ENCODE measurements at regions not wholly inside any gene's neighbourhood (a gene's known extent, or its start where the extent isn't known, plus 50 kb on each side); places are given as distances from the start of the nearest gene placed in this dataset.

GRCh38 chr2:136238286-136239078 is 120.5 kb upstream of the CXCR4 start:
- H3K4me3 Mint-ChIP-seq (ENCODE audit: unreplicated experiment) = no peak overlapping the region
- H3K4me1 Mint-ChIP-seq (ENCODE audit: unreplicated experiment) = peaks cover 26% of the 10 kb centered on the region
- TF ChIP-seq CTCF (IDR thresholded peaks at IDR 0.05; ENCODE audit: unreplicated experiment) = no peak
- H3K27ac Mint-ChIP-seq (ENCODE audit: unreplicated experiment) = no peak overlapping the region
- no peak for DNase-seq (ENCODE audit: low spot score)
- no peaks in the 10 kb centered on the region for H3K9me3 Mint-ChIP-seq (ENCODE audit: unreplicated experiment)
- H3K27me3 Mint-ChIP-seq (ENCODE audit: unreplicated experiment) = peaks cover 3% of the 10 kb centered on the region
- no peaks in the 10 kb centered on the region for H3K36me3 Mint-ChIP-seq (ENCODE audit: low read depth, unreplicated experiment)

GRCh38 chr2:136236019-136236418 is 118.1 kb upstream of the CXCR4 start:
- no peak for TF ChIP-seq CTCF (IDR thresholded peaks at IDR 0.05; ENCODE audit: unreplicated experiment)
- Mint-ChIP-seq H3K36me3 (ENCODE audit: low read depth, unreplicated experiment) (no peaks in the 10 kb centered on the region), H3K27ac (ENCODE audit: unreplicated experiment) (no peak overlapping the region), H3K9me3 (ENCODE audit: unreplicated experiment) (no peaks in the 10 kb centered on the region), H3K4me3 (ENCODE audit: unreplicated experiment) (no peak overlapping the region), H3K4me1 (ENCODE audit: unreplicated experiment) (peaks cover 22% of the 10 kb centered on the region), H3K27me3 (ENCODE audit: unreplicated experiment) (no peaks in the 10 kb centered on the region)
- DNase-seq (ENCODE audit: low spot score) = no peak

GRCh38 chr2:136235546-136235945 is 117.6 kb upstream of the CXCR4 start:
- Mint-ChIP-seq H3K4me1 (ENCODE audit: unreplicated experiment) (peaks cover 22% of the 10 kb centered on the region), H3K4me3 (ENCODE audit: unreplicated experiment) (no peak overlapping the region), H3K27ac (ENCODE audit: unreplicated experiment) (no peak overlapping the region), H3K9me3 (ENCODE audit: unreplicated experiment) (no peaks in the 10 kb centered on the region), H3K36me3 (ENCODE audit: low read depth, unreplicated experiment) (no peaks in the 10 kb centered on the region), H3K27me3 (ENCODE audit: unreplicated experiment) (no peaks in the 10 kb centered on the region)
- no peak for DNase-seq (ENCODE audit: low spot score)
- TF ChIP-seq CTCF (IDR thresholded peaks at IDR 0.05; ENCODE audit: unreplicated experiment) = no peak

- H3K9me3 Mint-ChIP-seq (ENCODE audit: unreplicated experiment) = no peaks in the 10 kb centered on the region
- no peaks in the 10 kb centered on the region for H3K27me3 Mint-ChIP-seq (ENCODE audit: unreplicated experiment)
- peaks cover 22% of the 10 kb centered on the region for H3K4me1 Mint-ChIP-seq (ENCODE audit: unreplicated experiment)
- DNase-seq (ENCODE audit: low spot score) = no peak
- no peak overlapping the region for H3K27ac Mint-ChIP-seq (ENCODE audit: unreplicated experiment)
- no peaks in the 10 kb centered on the region for H3K36me3 Mint-ChIP-seq (ENCODE audit: low read depth, unreplicated experiment)
- H3K4me3 Mint-ChIP-seq (ENCODE audit: unreplicated experiment) = no peak overlapping the region
- no peak for TF ChIP-seq CTCF (IDR thresholded peaks at IDR 0.05; ENCODE audit: unreplicated experiment)
Measured at GRCh38 chr2:136234261-136234660, 116.3 kb upstream of the CXCR4 start.

- no peaks in the 10 kb centered on the region for H3K36me3 Mint-ChIP-seq (ENCODE audit: low read depth, unreplicated experiment)
- H3K4me1 Mint-ChIP-seq (ENCODE audit: unreplicated experiment) = peaks cover 17% of the 10 kb centered on the region
- H3K27ac Mint-ChIP-seq (ENCODE audit: unreplicated experiment) = no peak overlapping the region
- no peak for TF ChIP-seq CTCF (IDR thresholded peaks at IDR 0.05; ENCODE audit: unreplicated experiment)
- DNase-seq (ENCODE audit: low spot score) = no peak
- H3K9me3 Mint-ChIP-seq (ENCODE audit: unreplicated experiment) = no peaks in the 10 kb centered on the region
- H3K27me3 Mint-ChIP-seq (ENCODE audit: unreplicated experiment) = no peaks in the 10 kb centered on the region
- no peak overlapping the region for H3K4me3 Mint-ChIP-seq (ENCODE audit: unreplicated experiment)
Measured at GRCh38 chr2:136233298-136233697, 115.3 kb upstream of the CXCR4 start.

Data from endothelial cell (in vitro differentiated cells).